ENCODE measurements at regions not wholly inside any gene's neighbourhood (a gene's known extent, or its start where the extent isn't known, plus 50 kb on each side); places are given as distances from the start of the nearest gene placed in this dataset.

- no peak for TF ChIP-seq POLR2A (IDR thresholded peaks at IDR 0.05; ENCODE audit: low read depth, low read length)
- no peak for TF ChIP-seq TAF1 (IDR thresholded peaks at IDR 0.05; ENCODE audit: borderline replicate concordance, low read depth, low read length)
- TF ChIP-seq POLR2AphosphoS5 (IDR thresholded peaks at IDR 0.05; ENCODE audit: low read depth, low read length), result no peak
Measured at GRCh38 chr2:18050001-18050400, 171.5 kb downstream of the KCNS3 start.
